ENCODE measurements at regions not wholly inside any gene's neighbourhood (a gene's known extent, or its start where the extent isn't known, plus 50 kb on each side); places are given as distances from the start of the nearest gene placed in this dataset.

DNA sequence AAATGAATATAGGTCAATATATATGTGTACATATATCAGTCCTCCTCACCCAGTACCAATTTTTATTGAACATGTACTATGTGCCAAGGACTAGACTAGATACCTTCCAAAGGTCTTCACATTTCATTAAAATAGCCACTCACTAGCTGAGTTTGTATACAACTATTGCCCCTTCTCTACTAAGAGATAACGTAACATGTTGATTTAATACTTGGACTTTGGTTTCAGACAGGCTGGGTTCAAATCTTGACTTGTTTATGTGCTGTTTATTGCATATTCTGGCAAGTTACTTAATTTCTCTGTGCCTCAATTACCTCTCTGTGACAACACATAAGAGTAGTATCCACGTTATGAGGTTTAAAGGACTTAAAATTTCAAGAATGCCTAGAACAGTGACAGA, 184.5 kb downstream of the MTX2 start:
- Mint-ChIP-seq H3K9me3 (ENCODE audit: unreplicated experiment) (peaks cover 2% of the 10 kb centered on the region), H3K4me1 (ENCODE audit: low read depth, unreplicated experiment) (peaks cover 2% of the 10 kb centered on the region), H3K4me3 (ENCODE audit: unreplicated experiment) (no peak overlapping the region), H3K27ac (ENCODE audit: unreplicated experiment) (no peak overlapping the region), H3K27me3 (ENCODE audit: unreplicated experiment) (peaks cover 3% of the 10 kb centered on the region), H3K36me3 (ENCODE audit: unreplicated experiment) (no peaks in the 10 kb centered on the region)
- no peak for TF ChIP-seq CTCF (IDR thresholded peaks at IDR 0.05; ENCODE audit: partially characterized antibody, unreplicated experiment)
- DNase-seq = no peak

DNA sequence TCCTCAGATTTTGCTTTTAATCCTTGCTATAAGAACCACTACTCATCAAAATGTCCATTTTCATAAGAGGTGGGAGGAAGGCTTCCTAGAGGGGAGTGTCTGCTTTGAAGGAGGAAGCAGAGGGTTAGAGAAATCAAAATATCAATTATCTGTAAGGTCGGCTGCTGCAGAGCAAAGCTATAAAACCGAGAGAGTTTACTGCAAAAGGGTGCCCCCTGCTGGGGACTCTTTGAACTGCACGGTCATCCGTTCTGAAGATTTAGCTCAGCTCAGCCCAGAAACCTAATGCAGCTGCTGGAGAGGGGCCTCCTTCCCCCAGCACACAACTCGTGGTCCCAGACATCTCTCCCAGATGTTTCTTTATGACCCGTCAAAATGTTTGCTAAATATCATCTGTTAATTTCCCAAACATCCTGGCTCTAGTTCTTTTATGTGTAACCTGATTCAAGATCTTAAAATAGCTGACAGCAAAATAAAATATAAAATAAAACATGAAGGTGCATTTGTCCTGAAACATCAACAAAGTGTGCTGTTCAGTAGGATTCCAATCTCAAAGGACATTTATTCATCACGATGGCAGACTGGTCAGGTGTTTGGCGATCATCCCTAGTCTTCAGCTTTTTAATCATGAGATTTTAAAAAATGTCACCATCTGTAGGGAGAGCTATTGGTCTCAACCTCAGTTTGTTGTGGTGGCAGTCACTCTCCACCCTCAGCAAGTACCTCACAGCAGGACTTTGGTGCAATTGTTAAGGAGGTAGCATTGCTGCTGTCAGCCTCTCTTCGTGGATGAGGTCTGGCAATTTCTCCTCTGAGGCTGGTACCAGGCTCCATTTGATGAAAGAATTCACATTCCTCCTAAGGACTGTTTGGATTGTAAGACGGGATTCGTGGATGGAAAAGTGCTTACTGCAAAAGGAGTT, 185.9 kb downstream of the MTX2 start:
- Mint-ChIP-seq H3K4me1 (ENCODE audit: low read depth, unreplicated experiment) (peaks cover 2% of the 10 kb centered on the region), H3K27me3 (ENCODE audit: unreplicated experiment) (peaks cover 3% of the 10 kb centered on the region), H3K36me3 (ENCODE audit: unreplicated experiment) (no peaks in the 10 kb centered on the region), H3K27ac (ENCODE audit: unreplicated experiment) (no peak overlapping the region), H3K4me3 (ENCODE audit: unreplicated experiment) (no peak overlapping the region), H3K9me3 (ENCODE audit: unreplicated experiment) (peaks cover 2% of the 10 kb centered on the region)
- DNase-seq = peak; percentile 94
- peak; percentile 99 for TF ChIP-seq CTCF (IDR thresholded peaks at IDR 0.05; ENCODE audit: partially characterized antibody, unreplicated experiment)

DNA sequence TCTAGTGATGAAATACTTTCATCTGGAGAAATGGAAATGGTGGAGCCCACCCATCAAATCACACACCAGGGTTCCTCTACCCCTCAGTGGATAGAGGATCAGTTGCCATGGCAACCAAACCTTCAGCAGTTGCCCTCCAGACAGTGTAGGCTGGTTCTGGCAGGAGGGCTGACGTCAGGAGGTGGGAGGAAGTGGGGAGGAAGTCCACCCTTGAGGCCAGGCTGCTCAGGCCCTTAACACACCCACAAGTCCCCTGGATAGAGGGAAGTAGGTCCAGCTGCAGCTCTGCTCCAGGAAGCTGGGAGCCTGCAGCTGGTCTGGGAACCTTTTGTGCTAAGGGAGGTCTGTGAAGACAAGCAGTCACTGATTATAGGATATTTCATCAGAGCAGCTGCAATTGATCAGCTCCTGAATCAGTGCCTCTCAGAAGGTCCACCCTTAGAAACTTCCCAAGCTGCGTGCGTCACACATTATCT, 186.6 kb downstream of the MTX2 start:
- Mint-ChIP-seq H3K4me1 (ENCODE audit: low read depth, unreplicated experiment) (peaks cover 2% of the 10 kb centered on the region), H3K27ac (ENCODE audit: unreplicated experiment) (no peak overlapping the region), H3K27me3 (ENCODE audit: unreplicated experiment) (peaks cover 3% of the 10 kb centered on the region), H3K4me3 (ENCODE audit: unreplicated experiment) (no peak overlapping the region), H3K9me3 (ENCODE audit: unreplicated experiment) (peaks cover 2% of the 10 kb centered on the region), H3K36me3 (ENCODE audit: unreplicated experiment) (no peaks in the 10 kb centered on the region)
- DNase-seq = peak; percentile 42
- no peak for TF ChIP-seq CTCF (IDR thresholded peaks at IDR 0.05; ENCODE audit: partially characterized antibody, unreplicated experiment)

- Mint-ChIP-seq H3K4me1 (ENCODE audit: low read depth, unreplicated experiment) (peaks cover 2% of the 10 kb centered on the region), H3K9me3 (ENCODE audit: unreplicated experiment) (peaks cover 2% of the 10 kb centered on the region), H3K36me3 (ENCODE audit: unreplicated experiment) (no peaks in the 10 kb centered on the region), H3K27ac (ENCODE audit: unreplicated experiment) (no peak overlapping the region), H3K4me3 (ENCODE audit: unreplicated experiment) (no peak overlapping the region), H3K27me3 (ENCODE audit: unreplicated experiment) (peaks cover 3% of the 10 kb centered on the region)
- DNase-seq = no peak
- no peak for TF ChIP-seq CTCF (IDR thresholded peaks at IDR 0.05; ENCODE audit: partially characterized antibody, unreplicated experiment)
Measured at GRCh38 chr2:176457481-176457880, 188.2 kb downstream of the MTX2 start.
